CD14-positive monocyte (primary cell): ENCODE measurements at regions not wholly inside any gene's neighbourhood (a gene's known extent, or its start where the extent isn't known, plus 50 kb on each side); places are given as distances from the start of the nearest gene placed in this dataset.

Experiments
- DNase-seq, 3 donors: peaks; one replicate each; pipeline ENCODE4 v3.0.0-alpha.2; 2011 to 2022
- H2AFZ ChIP-seq: 2 replicates; pipeline ENCODE4 v1.6.0; 2012; ENCODE audit warnings: mild to moderate bottlenecking, low read depth, low read length, inconsistent platforms; ENCODE audit not compliant: insufficient read depth, poor library complexity, severe bottlenecking
- H3K27ac ChIP-seq, 2 donors: 1 replicate in 1 of 2; 2 replicates in 1 of 2; pipeline ENCODE4 v1.5.1; 2012 to 2013; ENCODE audit warnings: low read length in 2 of 2, control low read depth in 1 of 2, inconsistent platforms in 1 of 2, low read depth in 1 of 2, mild to moderate bottlenecking in 1 of 2
- H3K27me3 ChIP-seq, 2 donors: one replicate each; pipeline versions ENCODE4 v1.6.0 to v1.6.1; 2011 to 2013; ENCODE audit warnings: low read length in 2 of 2; ENCODE audit not compliant: control insufficient read depth in 2 of 2, insufficient read depth in 2 of 2
- H3K36me3 ChIP-seq, 2 donors: replicated peaks in 1 of 2; 1 replicate in 1 of 2; 2 replicates in 1 of 2; pipeline versions ENCODE4 v1.5.1 to v1.6.1; 2012 to 2013; ENCODE audit warnings: low read length in 2 of 2, control low read depth in 1 of 2, inconsistent platforms in 1 of 2, mild to moderate bottlenecking in 1 of 2; ENCODE audit not compliant: insufficient read depth in 2 of 2, control insufficient read depth in 1 of 2
- H3K4me1 ChIP-seq, 2 donors: 1 replicate in 1 of 2; 2 replicates in 1 of 2; pipeline versions ENCODE4 v1.5.1 to v1.6.1; 2012 to 2013; ENCODE audit warnings: low read length in 2 of 2, control low read depth in 1 of 2, inconsistent platforms in 1 of 2, mild to moderate bottlenecking in 1 of 2, moderate library complexity in 1 of 2; ENCODE audit not compliant: insufficient read depth in 2 of 2, control insufficient read depth in 1 of 2
- H3K4me2 ChIP-seq: replicated peaks from 2 replicates; pipeline ENCODE3; 2012; ENCODE audit warnings: low read length, moderate library complexity, mild to moderate bottlenecking; ENCODE audit not compliant: poor library complexity, severe bottlenecking; ENCODE audit errors: extremely low read depth
- H3K4me3 ChIP-seq, 3 experiments: fragments of 200-600 bp in 1 of 3; sonication (generic) in 1 of 3; replicated peaks in 1 of 3; 1 replicate in 2 of 3; 2 replicates in 1 of 3; pipeline ENCODE4 v1.5.1; 2011 to 2013; ENCODE audit warnings: low read length in 3 of 3, mild to moderate bottlenecking in 3 of 3, control low read depth in 2 of 3, low read depth in 2 of 3, inconsistent platforms in 1 of 3, moderate library complexity in 1 of 3
- H3K79me2 ChIP-seq: 2 replicates; pipeline ENCODE4 v1.6.0; 2012; ENCODE audit warnings: mild to moderate bottlenecking, control low read depth, inconsistent platforms, low read length, moderate library complexity; ENCODE audit not compliant: insufficient read depth
- H3K9ac ChIP-seq: 2 replicates; pipeline ENCODE4 v1.6.0; 2017; ENCODE audit warnings: low read length, mild to moderate bottlenecking; ENCODE audit not compliant: insufficient read depth, poor library complexity, severe bottlenecking
- H3K9me3 ChIP-seq, 2 donors: replicated peaks in 1 of 2; 1 replicate in 1 of 2; 2 replicates in 1 of 2; pipeline versions ENCODE4 v1.5.1 to v1.6.1; 2012 to 2013; ENCODE audit warnings: low read length in 2 of 2, control low read depth in 1 of 2; ENCODE audit not compliant: control insufficient read depth in 1 of 2, insufficient read depth in 1 of 2
- H4K20me1 ChIP-seq: 2 replicates; pipeline ENCODE4 v1.6.0; 2012; ENCODE audit warnings: mild to moderate bottlenecking, low read length, control low read depth, moderate library complexity; ENCODE audit not compliant: insufficient read depth
- H3K27ac Mint-ChIP-seq, 7 donors: one replicate each; pipeline ENCODE4 v1.8.0; 2020; ENCODE audit warnings: mild to moderate bottlenecking in 7 of 7, mixed read lengths in 7 of 7, moderate library complexity in 6 of 7, inconsistent platforms in 2 of 7
- H3K27me3 Mint-ChIP-seq, 3 donors: one replicate each; pipeline ENCODE4 v1.8.0; 2021 to 2022; ENCODE audit warnings: low read depth in 3 of 3, mild to moderate bottlenecking in 3 of 3, mixed read lengths in 3 of 3, moderate library complexity in 3 of 3, inconsistent platforms in 1 of 3
- H3K36me3 Mint-ChIP-seq, 2 donors: one replicate each; pipeline ENCODE4 v1.8.0; 2020; ENCODE audit warnings: mixed read lengths in 2 of 2, inconsistent platforms in 1 of 2, mild to moderate bottlenecking in 1 of 2
- H3K4me1 Mint-ChIP-seq: one replicate; pipeline ENCODE4 v1.8.0; 2020; ENCODE audit warnings: mild to moderate bottlenecking, mixed read lengths
- H3K4me3 Mint-ChIP-seq, 2 donors: one replicate each; pipeline ENCODE4 v1.8.0; 2020; ENCODE audit warnings: mild to moderate bottlenecking in 2 of 2, mixed read lengths in 2 of 2, moderate library complexity in 1 of 2
- H3K9me3 Mint-ChIP-seq, 7 donors: one replicate each; pipeline ENCODE4 v1.8.0; 2020 to 2022; ENCODE audit warnings: mixed read lengths in 7 of 7, mild to moderate bottlenecking in 6 of 7, moderate library complexity in 6 of 7, inconsistent platforms in 2 of 7
- WGBS: methylation state at CpG from one replicate; pipeline ENCODE4 v1.1.5; 2013; ENCODE audit warnings: missing lambda C conversion rate; ENCODE audit not compliant: insufficient coverage; 5-methylcytosine and 5-hydroxymethylcytosine counted together
- intact Hi-C, 2 donors: fragments of 100-400 bp; cut with micrococcal nuclease; formaldehyde crosslinking; loops; one replicate each; pipeline versions ENCODE4 v1.15.0 to v1.15.1; 2023
- TF ChIP-seq, protein P1 (sequence below): fragments of 200-600 bp; IDR thresholded peaks from one replicate; pipeline ENCODE4 v1.8.0; 2022; ENCODE audit warnings: antibody characterized with exemption, mild to moderate bottlenecking

GRCh38 chr22:48959496-48959895, 868.2 kb downstream of the BRD1 start:
- Histone ChIP-seq H3K79me2 (no peaks in the 10 kb centered on the region), H3K4me1 (no peaks in the 10 kb centered on the region), H3K27ac (no peak overlapping the region), H2AFZ (no peak overlapping the region), H4K20me1 (no peaks in the 10 kb centered on the region), H3K36me3 (no peaks in the 10 kb centered on the region), H3K9ac (no peak overlapping the region), H3K9me3 (peaks cover 0 to 26% of the 10 kb centered on the region in 2 donors), H3K4me3 (no peak overlapping the region), H3K27me3 (no peaks in the 10 kb centered on the region), H3K4me2 (no peak overlapping the region)
- no peak for DNase-seq
- Mint-ChIP-seq H3K4me3 (no peak overlapping the region), H3K27ac (no peak overlapping the region), H3K4me1 (no peaks in the 10 kb centered on the region), H3K36me3 (no peaks in the 10 kb centered on the region), H3K9me3 (peaks cover 14 to 25% (median 21%) of the 10 kb centered on the region in 7 donors), H3K27me3 (peaks cover 2 to 9% (median 4%) of the 10 kb centered on the region in 3 donors)
- TF ChIP-seq, protein P1, sequence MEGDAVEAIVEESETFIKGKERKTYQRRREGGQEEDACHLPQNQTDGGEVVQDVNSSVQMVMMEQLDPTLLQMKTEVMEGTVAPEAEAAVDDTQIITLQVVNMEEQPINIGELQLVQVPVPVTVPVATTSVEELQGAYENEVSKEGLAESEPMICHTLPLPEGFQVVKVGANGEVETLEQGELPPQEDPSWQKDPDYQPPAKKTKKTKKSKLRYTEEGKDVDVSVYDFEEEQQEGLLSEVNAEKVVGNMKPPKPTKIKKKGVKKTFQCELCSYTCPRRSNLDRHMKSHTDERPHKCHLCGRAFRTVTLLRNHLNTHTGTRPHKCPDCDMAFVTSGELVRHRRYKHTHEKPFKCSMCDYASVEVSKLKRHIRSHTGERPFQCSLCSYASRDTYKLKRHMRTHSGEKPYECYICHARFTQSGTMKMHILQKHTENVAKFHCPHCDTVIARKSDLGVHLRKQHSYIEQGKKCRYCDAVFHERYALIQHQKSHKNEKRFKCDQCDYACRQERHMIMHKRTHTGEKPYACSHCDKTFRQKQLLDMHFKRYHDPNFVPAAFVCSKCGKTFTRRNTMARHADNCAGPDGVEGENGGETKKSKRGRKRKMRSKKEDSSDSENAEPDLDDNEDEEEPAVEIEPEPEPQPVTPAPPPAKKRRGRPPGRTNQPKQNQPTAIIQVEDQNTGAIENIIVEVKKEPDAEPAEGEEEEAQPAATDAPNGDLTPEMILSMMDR = no peak
- intact Hi-C loops = no loop called here
- 84% methylated on average over 5 of the region's 8 CpGs for WGBS

DNA sequence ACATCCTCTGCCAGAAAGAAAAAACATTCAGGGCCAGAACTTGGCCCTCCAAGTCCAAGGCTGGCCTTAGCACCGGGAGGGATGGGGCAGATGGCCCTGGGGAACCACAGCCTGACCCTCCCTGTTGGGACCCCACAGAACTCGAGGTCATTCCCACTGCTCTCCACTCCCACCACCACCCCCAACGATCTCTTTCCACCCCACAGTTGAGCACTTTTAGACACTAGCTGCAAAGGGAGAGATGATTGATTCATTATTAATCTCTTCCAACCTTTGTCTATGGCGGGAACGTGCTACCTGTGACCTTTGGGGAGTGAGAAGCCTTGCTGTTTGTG, 869.7 kb downstream of the BRD1 start:
- no peak overlapping the region for H3K4me3 Mint-ChIP-seq
- Histone ChIP-seq H3K79me2 (no peaks in the 10 kb centered on the region), H3K4me1 (no peaks in the 10 kb centered on the region), H3K4me3 (no peak overlapping the region), H3K27me3 (no peaks in the 10 kb centered on the region), H3K4me2 (no peak overlapping the region), H3K36me3 (no peaks in the 10 kb centered on the region), H4K20me1 (no peaks in the 10 kb centered on the region), H3K9me3 (peaks cover 0 to 26% of the 10 kb centered on the region in 2 donors), H3K9ac (no peak overlapping the region), H2AFZ (no peak overlapping the region), H3K27ac (no peak overlapping the region)
- no peaks in the 10 kb centered on the region for H3K36me3 Mint-ChIP-seq
- H3K27ac Mint-ChIP-seq = no peak overlapping the region
- H3K27me3 Mint-ChIP-seq = peaks cover 0 to 4% (median 4%) of the 10 kb centered on the region in 3 donors
- H3K4me1 Mint-ChIP-seq = no peaks in the 10 kb centered on the region
- no CpG with 5 or more reads among the region's 5 CpGs for WGBS
- TF ChIP-seq, protein P1 = no peak
- H3K9me3 Mint-ChIP-seq = peaks cover 14 to 24% (median 19%) of the 10 kb centered on the region in 7 donors
- intact Hi-C loops = no loop called here
- no peak for DNase-seq
